H1 (cell line): ENCODE measurements at regions not wholly inside any gene's neighbourhood (a gene's known extent, or its start where the extent isn't known, plus 50 kb on each side); places are given as distances from the start of the nearest gene placed in this dataset.

ENCODE experiments used
- CTCF ChIA-PET: fragments of 300-600 bp; sonication (Branson Sonifier 250); formaldehyde crosslinking; loops from one replicate; lab custom pipeline; 2021; ENCODE audit not compliant: partially characterized antibody; lab: Charles Lee
- POLR2A ChIA-PET: fragments of 300-600 bp; sonication (Branson Sonifier 250); formaldehyde crosslinking; loops from one replicate; lab custom pipeline; 2021; ENCODE audit warnings: inconsistent platforms; ENCODE audit not compliant: partially characterized antibody; lab: Charles Lee
- DNase-seq, 2 experiments: peaks; one replicate each; pipeline versions ENCODE4 v3.0.0 to v3.0.0-alpha.2; 2010 to 2022; ENCODE audit warnings: low spot score in 2 of 2, low read depth in 1 of 2, mixed read lengths in 1 of 2
- FAIRE-seq: peaks from 2 replicates; lab custom pipeline; 2011; peaks lifted over from hg19 to GRCh38; lab: Jason Lieb, UNC
- H2AFZ ChIP-seq: 2 replicates; pipeline ENCODE4 v1.8.1; 2012; ENCODE audit warnings: low read length, inconsistent platforms
- H2AK5ac ChIP-seq: 2 replicates; pipeline ENCODE4 v1.6.1; 2013; ENCODE audit warnings: low read depth, low read length
- H2BK120ac ChIP-seq: replicated peaks from 2 replicates; pipeline ENCODE3; 2013; ENCODE audit warnings: low read depth, low read length, inconsistent platforms
- H2BK12ac ChIP-seq: 2 replicates; pipeline ENCODE4 v1.6.1; 2013; ENCODE audit warnings: low read depth, low read length
- H2BK15ac ChIP-seq: 2 replicates; pipeline ENCODE4 v1.6.1; 2013; ENCODE audit warnings: low read length
- H2BK20ac ChIP-seq: 2 replicates; pipeline ENCODE4 v1.6.1; 2013; ENCODE audit warnings: low read length
- H2BK5ac ChIP-seq: 2 replicates; pipeline ENCODE4 v1.6.1; 2013; ENCODE audit warnings: low read depth, low read length
- H3K14ac ChIP-seq: 2 replicates; pipeline ENCODE4 v1.6.1; 2013; ENCODE audit warnings: inconsistent platforms; ENCODE audit not compliant: insufficient read length
- H3K18ac ChIP-seq: 2 replicates; pipeline ENCODE4 v1.6.1; 2013; ENCODE audit warnings: low read length; ENCODE audit errors: extremely low read depth
- H3K23ac ChIP-seq: 2 replicates; pipeline ENCODE4 v1.6.1; 2013; ENCODE audit warnings: inconsistent platforms; ENCODE audit not compliant: insufficient read length
- H3K23me2 ChIP-seq: 2 replicates; pipeline ENCODE4 v1.6.1; 2013; ENCODE audit warnings: low read depth, low read length
- H3K27ac ChIP-seq: 2 replicates; pipeline ENCODE4 v1.6.1; 2011; ENCODE audit warnings: low read depth, low read length, inconsistent platforms
- H3K27me3 ChIP-seq, 4 experiments: replicated peaks in 1 of 4; 1 replicate in 1 of 4; 2 replicates in 3 of 4; pipeline versions ENCODE4 v1.6.1 to v1.8.1; 2011 to 2013; ENCODE audit warnings: low read length in 3 of 4, mild to moderate bottlenecking in 3 of 4, inconsistent platforms in 2 of 4, mixed read lengths in 2 of 4, moderate library complexity in 1 of 4; ENCODE audit not compliant: control insufficient read depth in 3 of 4, insufficient read depth in 3 of 4; ENCODE audit errors: extremely low read depth in 1 of 4
- H3K36me3 ChIP-seq, 4 experiments: 2 replicates each; pipeline versions ENCODE4 v1.6.1 to v1.8.1; 2011 to 2013; ENCODE audit warnings: mild to moderate bottlenecking in 4 of 4, low read length in 3 of 4, moderate library complexity in 2 of 4, control low read depth in 1 of 4, inconsistent platforms in 1 of 4; ENCODE audit not compliant: insufficient read depth in 4 of 4, control insufficient read depth in 2 of 4
- H3K4ac ChIP-seq: replicated peaks from 2 replicates; pipeline ENCODE3; 2013; ENCODE audit warnings: low read length, low read depth, mixed read lengths, inconsistent platforms; ENCODE audit not compliant: insufficient read length
- H3K4me1 ChIP-seq, 4 experiments: replicated peaks in 1 of 4; 1 replicate in 1 of 4; 2 replicates in 3 of 4; pipeline versions ENCODE4 v1.6.1 to v1.8.1; 2011 to 2013; ENCODE audit warnings: low read length in 3 of 4, inconsistent platforms in 2 of 4, mixed read lengths in 1 of 4; ENCODE audit not compliant: insufficient read depth in 4 of 4, control insufficient read depth in 3 of 4
- H3K4me2 ChIP-seq, 2 experiments: 2 replicates each; pipeline versions ENCODE4 v1.6.1 to v1.8.1; 2011 to 2013; ENCODE audit warnings: low read depth in 2 of 2, low read length in 2 of 2, control low read depth in 1 of 2, inconsistent platforms in 1 of 2, mild to moderate bottlenecking in 1 of 2; ENCODE audit not compliant: insufficient read depth in 1 of 2
- H3K4me3 ChIP-seq, 4 experiments: fragments of 200-600, 300-600 bp in 1 of 4; sonication (generic), shearing (Covaris generic), sonication (Bioruptor Twin) in 1 of 4; 2 replicates each; pipeline versions ENCODE4 v1.5.1 to v1.8.1; 2011 to 2016; ENCODE audit warnings: low read length in 4 of 4, low read depth in 3 of 4, control low read depth in 2 of 4, inconsistent platforms in 2 of 4, mild to moderate bottlenecking in 2 of 4, mixed read lengths in 1 of 4, moderate library complexity in 1 of 4; ENCODE audit not compliant: insufficient read depth in 2 of 4; ENCODE audit errors: extremely low read depth in 1 of 4
- H3K56ac ChIP-seq: replicated peaks from 2 replicates; pipeline ENCODE3; 2013; ENCODE audit warnings: low read depth, mild to moderate bottlenecking, mixed read lengths, low read length, inconsistent platforms; ENCODE audit not compliant: insufficient read length
- H3K79me1 ChIP-seq: 2 replicates; pipeline ENCODE4 v1.6.1; 2013; ENCODE audit warnings: low read depth, low read length, control low read depth
- H3K79me2 ChIP-seq, 2 experiments: 2 replicates each; pipeline versions ENCODE4 v1.6.1 to v1.8.1; 2012 to 2013; ENCODE audit warnings: low read length in 2 of 2, mild to moderate bottlenecking in 2 of 2, inconsistent platforms in 1 of 2; ENCODE audit not compliant: insufficient read depth in 2 of 2, control insufficient read depth in 1 of 2
- H3K9ac ChIP-seq, 4 experiments: replicated peaks in 1 of 4; 1 replicate in 1 of 4; 2 replicates in 3 of 4; pipeline versions ENCODE4 v1.6.1 to v1.8.1; 2011 to 2013; ENCODE audit warnings: low read depth in 3 of 4, low read length in 3 of 4, control low read depth in 2 of 4, mild to moderate bottlenecking in 2 of 4, moderate library complexity in 2 of 4, inconsistent platforms in 1 of 4; ENCODE audit errors: extremely low read depth in 1 of 4
- H3K9me3 ChIP-seq, 2 experiments: 2 replicates each; pipeline versions ENCODE4 v1.6.1 to v1.8.1; 2012 to 2013; ENCODE audit warnings: mild to moderate bottlenecking in 2 of 2, moderate library complexity in 2 of 2, control low read depth in 1 of 2, inconsistent platforms in 1 of 2, low read depth in 1 of 2, low read length in 1 of 2, mixed read lengths in 1 of 2; ENCODE audit not compliant: insufficient read depth in 2 of 2
- H4K20me1 ChIP-seq, 2 experiments: replicated peaks in 1 of 2; 2 replicates each; pipeline versions ENCODE3 to v1.8.1; 2011 to 2013; ENCODE audit warnings: inconsistent platforms in 2 of 2, low read length in 2 of 2, mild to moderate bottlenecking in 1 of 2; ENCODE audit not compliant: insufficient read depth in 2 of 2, control insufficient read depth in 1 of 2
- H4K5ac ChIP-seq: 2 replicates; pipeline ENCODE4 v1.6.1; 2013; ENCODE audit warnings: low read length, low read depth, mixed read lengths, inconsistent platforms; ENCODE audit not compliant: insufficient read length
- H4K8ac ChIP-seq: 2 replicates; pipeline ENCODE4 v1.8.0; 2013; ENCODE audit warnings: mild to moderate bottlenecking, moderate library complexity, low read length, inconsistent platforms; ENCODE audit not compliant: insufficient read depth; ENCODE audit errors: extremely low read depth
- H4K91ac ChIP-seq: replicated peaks from 2 replicates; pipeline ENCODE3; 2013; ENCODE audit warnings: low read length, mixed read lengths, inconsistent platforms; ENCODE audit not compliant: insufficient read length
- ASH2L ChIP-seq: fragments of 200-600, 300-600 bp; sonication (generic); IDR thresholded peaks from one replicate; pipeline ENCODE4 v1.7.1; 2017; ENCODE audit warnings: low read length
- KDM4A ChIP-seq: IDR thresholded peaks from one replicate; pipeline ENCODE4 v1.7.1; 2012; ENCODE audit warnings: low read depth, mild to moderate bottlenecking, moderate library complexity, low read length, inconsistent platforms; ENCODE audit not compliant: severe bottlenecking
- TBP ChIP-seq: IDR thresholded peaks from 2 replicates; pipeline ENCODE4 v1.6.1; 2011; ENCODE audit warnings: low read depth, low read length, improper control_type of control experiment
- WGBS, 2 experiments: shearing (Covaris generic) in 1 of 2; methylation state at CpG; one replicate each; pipeline versions ENCODE4 v1.1.6 to v1.1.7; 2013 to 2015; ENCODE audit warnings: low lambda C conversion rate in 2 of 2, mixed read lengths in 2 of 2, inconsistent platforms in 1 of 2, low coverage in 1 of 2, missing lambda C conversion rate in 1 of 2; ENCODE audit not compliant: insufficient replicate concordance in 2 of 2, insufficient coverage in 1 of 2, insufficient read length in 1 of 2; ENCODE audit errors: extremely low coverage in 1 of 2, missing lambda C conversion rate in 1 of 2; 5-methylcytosine and 5-hydroxymethylcytosine counted together
- TF ChIP-seq, protein P1 (sequence below), 3 experiments: IDR thresholded peaks; 1 replicate in 2 of 3; 2 replicates in 1 of 3; pipeline versions ENCODE4 v1.5.1 to v1.6.1; 2011; ENCODE audit warnings: low read length in 3 of 3, mild to moderate bottlenecking in 3 of 3, inconsistent platforms in 2 of 3, low read depth in 1 of 3, moderate library complexity in 1 of 3; ENCODE audit not compliant: insufficient read depth in 1 of 3; ENCODE audit errors: control extremely low read depth in 1 of 3

DNA sequence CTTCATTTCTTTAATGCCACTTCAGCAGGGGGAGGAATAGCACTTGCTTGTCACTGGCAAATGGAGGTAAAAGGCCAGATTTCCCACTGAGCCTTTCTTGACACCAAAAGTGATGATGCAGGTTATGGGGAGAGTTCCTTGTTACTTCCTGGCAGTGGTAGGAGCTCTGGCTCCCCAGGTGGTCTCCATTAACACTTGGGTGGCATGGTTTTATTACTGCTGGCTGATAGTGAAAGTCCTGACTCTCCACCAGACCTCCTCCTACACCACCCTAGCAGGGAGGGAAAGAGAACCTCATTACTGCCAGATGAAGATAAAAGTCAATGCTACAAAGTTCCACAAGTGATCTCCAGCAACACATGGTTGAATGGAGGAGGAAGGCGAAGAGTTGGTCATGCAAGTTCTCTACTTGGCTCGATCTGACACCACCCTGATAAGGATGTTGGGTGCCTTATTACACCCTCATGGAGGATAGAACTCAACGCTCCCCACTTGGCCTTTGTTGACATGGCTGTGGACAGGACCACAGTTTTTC is 152.7 kb upstream of the GNAO1 start:
- H2AFZ ChIP-seq = no peak overlapping the region
- 85% methylated on average over 3 of the region's 3 CpGs; no CpG with 5 or more reads in 1 of the 2 experiments for WGBS, 2 experiments
- no peaks in the 10 kb centered on the region for H3K4me1 ChIP-seq
- H2BK20ac ChIP-seq = no peak overlapping the region
- no peaks in the 10 kb centered on the region for H4K20me1 ChIP-seq
- ChIA-PET POLR2A (no interaction called here), CTCF (no interaction called here)
- DNase-seq (no peak), FAIRE-seq (no peak)
- no peak overlapping the region for H2BK5ac ChIP-seq
- H3K9me3 ChIP-seq = peaks cover 0 to 2% of the 10 kb centered on the region in 2 experiments; a peak in 1 of 4 replicates
- no peaks in the 10 kb centered on the region for H3K79me1 ChIP-seq
- no peaks in the 10 kb centered on the region for H3K79me2 ChIP-seq
- no peak overlapping the region for H4K8ac ChIP-seq
- no peak overlapping the region for H3K18ac ChIP-seq
- H4K5ac ChIP-seq = no peak overlapping the region
- H3K4me3 ChIP-seq = no peak overlapping the region
- H3K23me2 ChIP-seq = no peaks in the 10 kb centered on the region
- H2AK5ac ChIP-seq = no peak overlapping the region
- H3K36me3 ChIP-seq = no peaks in the 10 kb centered on the region
- no peak overlapping the region for H2BK120ac ChIP-seq
- no peak overlapping the region for H4K91ac ChIP-seq
- H3K9ac ChIP-seq = no peak overlapping the region
- H3K27me3 ChIP-seq = no peaks in the 10 kb centered on the region
- H3K27ac ChIP-seq = no peak overlapping the region
- no peak overlapping the region for H3K14ac ChIP-seq
- no peak overlapping the region for H3K23ac ChIP-seq
- no peak overlapping the region for H3K4ac ChIP-seq
- no peak overlapping the region for H2BK12ac ChIP-seq
- no peak overlapping the region for H3K56ac ChIP-seq
- H3K4me2 ChIP-seq = no peak overlapping the region
- no peak overlapping the region for H2BK15ac ChIP-seq
- TF ChIP-seq, protein P1, sequence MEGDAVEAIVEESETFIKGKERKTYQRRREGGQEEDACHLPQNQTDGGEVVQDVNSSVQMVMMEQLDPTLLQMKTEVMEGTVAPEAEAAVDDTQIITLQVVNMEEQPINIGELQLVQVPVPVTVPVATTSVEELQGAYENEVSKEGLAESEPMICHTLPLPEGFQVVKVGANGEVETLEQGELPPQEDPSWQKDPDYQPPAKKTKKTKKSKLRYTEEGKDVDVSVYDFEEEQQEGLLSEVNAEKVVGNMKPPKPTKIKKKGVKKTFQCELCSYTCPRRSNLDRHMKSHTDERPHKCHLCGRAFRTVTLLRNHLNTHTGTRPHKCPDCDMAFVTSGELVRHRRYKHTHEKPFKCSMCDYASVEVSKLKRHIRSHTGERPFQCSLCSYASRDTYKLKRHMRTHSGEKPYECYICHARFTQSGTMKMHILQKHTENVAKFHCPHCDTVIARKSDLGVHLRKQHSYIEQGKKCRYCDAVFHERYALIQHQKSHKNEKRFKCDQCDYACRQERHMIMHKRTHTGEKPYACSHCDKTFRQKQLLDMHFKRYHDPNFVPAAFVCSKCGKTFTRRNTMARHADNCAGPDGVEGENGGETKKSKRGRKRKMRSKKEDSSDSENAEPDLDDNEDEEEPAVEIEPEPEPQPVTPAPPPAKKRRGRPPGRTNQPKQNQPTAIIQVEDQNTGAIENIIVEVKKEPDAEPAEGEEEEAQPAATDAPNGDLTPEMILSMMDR (IDR thresholded peaks at IDR 0.05; ENCODE audit: control extremely low read depth in 1 of 3, insufficient read depth in 1 of 3, low read depth in 1 of 3, low read length in 3 of 3) = no peak
- TF ChIP-seq ASH2L (no peak), KDM4A (no peak), TBP (no peak)
